ENCODE measurements at regions not wholly inside any gene's neighbourhood (a gene's known extent, or its start where the extent isn't known, plus 50 kb on each side); places are given as distances from the start of the nearest gene placed in this dataset.

GRCh38 chr1:208374391-208374941 is 130.3 kb upstream of the PLXNA2 start:
- no peak for DNase-seq
- H3K27ac ChIP-seq (ENCODE audit: low read length), result no peak overlapping the region
- H3K9me3 ChIP-seq (ENCODE audit: insufficient read depth, low read length, severe bottlenecking), result no peaks in the 10 kb centered on the region
- H4K20me1 ChIP-seq (ENCODE audit: insufficient read depth, low read length), result no peaks in the 10 kb centered on the region
- no peaks in the 10 kb centered on the region for H3K4me1 ChIP-seq (ENCODE audit: insufficient read depth, low read length)
- no peak overlapping the region for H3K4me3 ChIP-seq (ENCODE audit: low read depth in 1 of 2, low read length in 2 of 2)
- TF ChIP-seq CTCF (IDR thresholded peaks at IDR 0.05; ENCODE audit: borderline replicate concordance, extremely low read depth, low read length, poor library complexity, severe bottlenecking), result no peak
- no peak for TF ChIP-seq EZH2 (IDR thresholded peaks at IDR 0.05; ENCODE audit: borderline replicate concordance, low read depth, low read length, severe bottlenecking)
- H3K36me3 ChIP-seq (ENCODE audit: insufficient read depth, low read length), result no peaks in the 10 kb centered on the region
- no peak overlapping the region for H3K9ac ChIP-seq (ENCODE audit: low read depth, low read length)
- no peak for ATAC-seq (ENCODE audit: insufficient read depth, low read depth)
- H2AFZ ChIP-seq (ENCODE audit: low read depth, low read length), result no peak overlapping the region
- H3K4me2 ChIP-seq (ENCODE audit: insufficient read depth, low read length), result no peak overlapping the region
- H3K27me3 ChIP-seq (ENCODE audit: insufficient read depth, low read length, poor library complexity), result peaks cover 11% of the 10 kb centered on the region
- no peaks in the 10 kb centered on the region for H3K79me2 ChIP-seq (ENCODE audit: insufficient read depth, low read length)

DNA sequence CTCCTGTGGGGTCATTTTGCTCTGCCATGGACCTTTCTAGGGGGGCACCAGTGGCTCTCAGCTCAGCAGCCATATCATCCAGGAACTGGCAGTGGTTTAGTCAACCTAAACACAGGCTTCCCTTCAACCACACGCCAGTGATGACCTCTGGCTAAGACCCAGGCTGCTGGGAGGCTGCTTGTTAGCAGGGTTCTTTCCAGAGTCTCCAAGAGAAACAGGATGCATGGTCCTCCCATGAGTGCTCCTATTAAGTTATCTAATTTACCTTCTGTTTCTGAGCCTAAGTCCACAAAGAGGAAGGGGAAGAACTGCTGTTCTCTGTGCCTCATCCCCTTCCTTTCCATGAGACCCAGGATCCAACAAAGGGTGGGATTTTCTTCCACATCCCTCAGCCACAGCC is 137.3 kb upstream of the PLXNA2 start:
- Histone ChIP-seq H3K4me3 (ENCODE audit: low read depth in 1 of 2, low read length in 2 of 2) (no peak overlapping the region), H3K9me3 (ENCODE audit: insufficient read depth, low read length, severe bottlenecking) (no peaks in the 10 kb centered on the region), H3K36me3 (ENCODE audit: insufficient read depth, low read length) (no peaks in the 10 kb centered on the region), H4K20me1 (ENCODE audit: insufficient read depth, low read length) (no peaks in the 10 kb centered on the region), H3K27me3 (ENCODE audit: insufficient read depth, low read length, poor library complexity) (no peaks in the 10 kb centered on the region), H3K9ac (ENCODE audit: low read depth, low read length) (no peak overlapping the region), H3K27ac (ENCODE audit: low read length) (no peak overlapping the region), H3K4me1 (ENCODE audit: insufficient read depth, low read length) (no peaks in the 10 kb centered on the region), H3K4me2 (ENCODE audit: insufficient read depth, low read length) (no peak overlapping the region), H3K79me2 (ENCODE audit: insufficient read depth, low read length) (no peaks in the 10 kb centered on the region), H2AFZ (ENCODE audit: low read depth, low read length) (no peak overlapping the region)
- ATAC-seq (ENCODE audit: insufficient read depth, low read depth) (no peak), DNase-seq (no peak)
- no peak for TF ChIP-seq EZH2 (IDR thresholded peaks at IDR 0.05; ENCODE audit: borderline replicate concordance, low read depth, low read length, severe bottlenecking)
- TF ChIP-seq CTCF (IDR thresholded peaks at IDR 0.05; ENCODE audit: borderline replicate concordance, extremely low read depth, low read length, poor library complexity, severe bottlenecking), result no peak

DNA sequence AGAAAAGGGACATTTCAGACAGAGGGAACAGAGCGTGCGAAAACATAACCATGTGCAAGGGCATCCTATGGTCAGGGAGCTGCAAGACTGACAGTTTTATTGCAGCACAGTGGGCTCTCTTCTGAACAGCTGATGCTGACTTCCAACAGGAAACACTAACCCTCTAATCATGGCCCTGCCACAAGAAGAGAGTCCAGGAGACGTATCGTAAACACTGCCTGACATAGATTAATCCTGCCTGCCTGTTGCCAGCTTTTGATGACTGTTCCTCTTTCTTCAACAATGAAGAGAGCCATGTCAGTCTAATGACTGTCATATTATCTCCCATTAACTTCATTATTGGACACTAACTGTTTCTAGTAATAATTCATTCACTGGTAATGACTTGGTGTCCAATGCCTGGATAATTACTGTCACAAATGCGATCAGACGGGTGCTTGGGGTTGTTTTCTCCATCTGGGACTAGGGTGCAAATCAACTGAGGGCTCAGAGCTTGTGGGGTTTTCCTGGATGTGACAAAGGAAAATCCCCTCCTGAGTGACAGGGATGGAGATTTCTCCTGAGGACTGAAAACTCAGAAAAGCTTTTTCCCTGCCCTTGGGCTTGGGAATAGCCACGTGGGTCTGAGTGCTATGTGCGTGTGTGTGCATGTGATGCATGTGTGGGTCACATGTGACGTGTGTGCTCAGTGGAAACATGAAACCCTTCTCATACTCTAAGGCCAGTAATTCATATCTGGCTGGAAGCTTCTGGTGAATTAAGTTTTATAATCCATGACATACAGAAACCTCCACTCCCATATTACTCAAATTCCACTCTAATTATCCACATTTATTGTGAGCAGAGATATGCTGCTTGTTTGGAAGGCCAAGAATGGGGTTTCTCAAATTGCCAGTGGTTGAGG is 144.0 kb upstream of the PLXNA2 start:
- no peaks in the 10 kb centered on the region for H4K20me1 ChIP-seq (ENCODE audit: insufficient read depth, low read length)
- H3K4me3 ChIP-seq (ENCODE audit: low read depth in 1 of 2, low read length in 2 of 2), result no peak overlapping the region
- no peaks in the 10 kb centered on the region for H3K36me3 ChIP-seq (ENCODE audit: insufficient read depth, low read length)
- no peaks in the 10 kb centered on the region for H3K4me1 ChIP-seq (ENCODE audit: insufficient read depth, low read length)
- DNase-seq (no peak), ATAC-seq (ENCODE audit: insufficient read depth, low read depth) (no peak)
- H3K9me3 ChIP-seq (ENCODE audit: insufficient read depth, low read length, severe bottlenecking), result no peaks in the 10 kb centered on the region
- no peak overlapping the region for H3K4me2 ChIP-seq (ENCODE audit: insufficient read depth, low read length)
- peaks cover 10% of the 10 kb centered on the region for H3K27me3 ChIP-seq (ENCODE audit: insufficient read depth, low read length, poor library complexity)
- H3K27ac ChIP-seq (ENCODE audit: low read length), result no peak overlapping the region
- H3K9ac ChIP-seq (ENCODE audit: low read depth, low read length), result no peak overlapping the region
- TF ChIP-seq CTCF (IDR thresholded peaks at IDR 0.05; ENCODE audit: borderline replicate concordance, extremely low read depth, low read length, poor library complexity, severe bottlenecking), result no peak
- no peak for TF ChIP-seq EZH2 (IDR thresholded peaks at IDR 0.05; ENCODE audit: borderline replicate concordance, low read depth, low read length, severe bottlenecking)
- H2AFZ ChIP-seq (ENCODE audit: low read depth, low read length), result no peak overlapping the region
- no peaks in the 10 kb centered on the region for H3K79me2 ChIP-seq (ENCODE audit: insufficient read depth, low read length)

Measured in DND-41 (cell line).